ENCODE measurements at regions not wholly inside any gene's neighbourhood (a gene's known extent, or its start where the extent isn't known, plus 50 kb on each side); places are given as distances from the start of the nearest gene placed in this dataset.

- no peak overlapping the region for H3K27ac ChIP-seq (replicated peaks in 1 of 4)
- H3K4me3 ChIP-seq = no peak overlapping the region
Measured at GRCh38 chr17:71287071-71287823, 833.6 kb upstream of the SOX9 start.

DNA sequence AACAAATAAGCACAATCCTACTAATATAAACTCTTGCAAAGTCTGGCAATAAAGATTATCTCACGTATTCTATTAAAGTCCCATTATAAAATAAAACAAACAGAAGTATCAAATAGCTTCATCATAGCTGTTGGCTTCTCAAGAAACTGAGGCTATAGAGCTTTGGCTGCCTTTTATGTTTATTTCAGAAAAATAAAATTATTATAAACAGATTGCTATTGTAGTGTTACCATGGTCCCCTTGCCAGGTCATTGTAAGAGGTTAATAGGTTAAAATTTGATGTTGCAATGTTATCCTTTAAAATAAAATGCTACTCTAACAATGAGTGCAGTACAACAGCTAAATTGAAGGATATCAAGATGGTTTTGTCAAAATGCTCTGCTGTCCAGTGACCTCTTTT, 828.8 kb upstream of the SOX9 start:
- H3K27ac ChIP-seq (replicated peaks in 1 of 4) = no peak overlapping the region
- DNase-seq (ENCODE audit: extremely low spot score) = no peak
- H3K9me3 ChIP-seq = no peaks in the 10 kb centered on the region
- H3K4me3 ChIP-seq = no peak overlapping the region
- intact Hi-C loops (cut with DNase I) = no loop called here
- H3K36me3 ChIP-seq = no peaks in the 10 kb centered on the region
- no peaks in the 10 kb centered on the region for H3K27me3 ChIP-seq
- H3K4me1 ChIP-seq = no peaks in the 10 kb centered on the region
- TF ChIP-seq, protein P1, sequence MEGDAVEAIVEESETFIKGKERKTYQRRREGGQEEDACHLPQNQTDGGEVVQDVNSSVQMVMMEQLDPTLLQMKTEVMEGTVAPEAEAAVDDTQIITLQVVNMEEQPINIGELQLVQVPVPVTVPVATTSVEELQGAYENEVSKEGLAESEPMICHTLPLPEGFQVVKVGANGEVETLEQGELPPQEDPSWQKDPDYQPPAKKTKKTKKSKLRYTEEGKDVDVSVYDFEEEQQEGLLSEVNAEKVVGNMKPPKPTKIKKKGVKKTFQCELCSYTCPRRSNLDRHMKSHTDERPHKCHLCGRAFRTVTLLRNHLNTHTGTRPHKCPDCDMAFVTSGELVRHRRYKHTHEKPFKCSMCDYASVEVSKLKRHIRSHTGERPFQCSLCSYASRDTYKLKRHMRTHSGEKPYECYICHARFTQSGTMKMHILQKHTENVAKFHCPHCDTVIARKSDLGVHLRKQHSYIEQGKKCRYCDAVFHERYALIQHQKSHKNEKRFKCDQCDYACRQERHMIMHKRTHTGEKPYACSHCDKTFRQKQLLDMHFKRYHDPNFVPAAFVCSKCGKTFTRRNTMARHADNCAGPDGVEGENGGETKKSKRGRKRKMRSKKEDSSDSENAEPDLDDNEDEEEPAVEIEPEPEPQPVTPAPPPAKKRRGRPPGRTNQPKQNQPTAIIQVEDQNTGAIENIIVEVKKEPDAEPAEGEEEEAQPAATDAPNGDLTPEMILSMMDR (IDR thresholded peaks at IDR 0.05) = no peak
- TF ChIP-seq EP300 (IDR thresholded peaks at IDR 0.05) (no peak), POLR2A (IDR thresholded peaks at IDR 0.05; ENCODE audit: low read depth) (no peak), POLR2AphosphoS5 (IDR thresholded peaks at IDR 0.05) (no peak)
- 56% methylated on average over 1 of the region's 1 CpG for WGBS

More at GRCh38 chr17:71287071-71287823, 833.6 kb upstream of the SOX9 start:
- intact Hi-C loops (cut with DNase I) = no loop called here
- TF ChIP-seq, protein P1 (IDR thresholded peaks at IDR 0.05) = no peak
- TF ChIP-seq POLR2AphosphoS5 (IDR thresholded peaks at IDR 0.05) = no peak
- Histone ChIP-seq H3K4me1 (no peaks in the 10 kb centered on the region), H3K9me3 (no peaks in the 10 kb centered on the region), H3K27me3 (no peaks in the 10 kb centered on the region), H3K36me3 (no peaks in the 10 kb centered on the region)
- 30% methylated on average over 17 of the region's 17 CpGs for WGBS
- no peak for DNase-seq (ENCODE audit: extremely low spot score)

DNA sequence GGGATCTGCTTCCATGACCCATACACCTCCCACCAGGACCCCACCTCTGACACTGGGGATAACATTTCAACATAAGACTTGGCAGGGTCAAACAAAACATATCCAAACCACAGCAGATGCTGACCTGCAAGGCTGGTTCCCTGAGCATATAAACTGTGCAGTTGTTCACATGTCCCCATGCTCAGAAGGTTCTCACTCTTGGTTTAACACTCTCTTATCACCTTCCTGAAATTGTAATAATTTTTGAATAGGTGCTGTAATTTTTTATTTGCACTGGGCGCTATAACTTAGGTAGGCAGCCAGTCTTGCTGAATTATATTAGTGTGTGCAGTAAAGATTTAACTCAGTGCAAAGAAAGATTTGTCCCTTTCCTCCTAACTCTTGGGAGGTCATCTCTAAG, 824.8 kb upstream of the SOX9 start:
- no peak for TF ChIP-seq POLR2AphosphoS5 (IDR thresholded peaks at IDR 0.05)
- TF ChIP-seq, protein P1 (IDR thresholded peaks at IDR 0.05) = no peak
- no peak for TF ChIP-seq POLR2A (IDR thresholded peaks at IDR 0.05; ENCODE audit: low read depth)
- TF ChIP-seq EP300 (IDR thresholded peaks at IDR 0.05) = no peak
- H3K27ac ChIP-seq (replicated peaks in 1 of 4) = no peak overlapping the region
- H3K9me3 ChIP-seq = no peaks in the 10 kb centered on the region
- intact Hi-C loops (cut with DNase I) = no loop called here
- DNase-seq (ENCODE audit: extremely low spot score) = no peak
- H3K36me3 ChIP-seq = no peaks in the 10 kb centered on the region
- H3K4me1 ChIP-seq = no peaks in the 10 kb centered on the region
- H3K4me3 ChIP-seq = no peak overlapping the region
- no peaks in the 10 kb centered on the region for H3K27me3 ChIP-seq
- 91% methylated on average over 1 of the region's 1 CpG for WGBS

GRCh38 chr17:71301063-71301462, 819.8 kb upstream of the SOX9 start:
- Histone ChIP-seq H3K36me3 (no peaks in the 10 kb centered on the region), H3K4me1 (no peaks in the 10 kb centered on the region), H3K27ac (replicated peaks in 1 of 4) (no peak overlapping the region), H3K9me3 (peaks cover 0 to 16% (median 10%) of the 10 kb centered on the region in 4 donors), H3K4me3 (no peak overlapping the region), H3K27me3 (peaks cover 0 to 14% (median 0%) of the 10 kb centered on the region in 4 donors)
- no peak for DNase-seq (ENCODE audit: extremely low spot score)
- TF ChIP-seq EP300 (IDR thresholded peaks at IDR 0.05) (no peak), POLR2AphosphoS5 (IDR thresholded peaks at IDR 0.05) (no peak), POLR2A (IDR thresholded peaks at IDR 0.05; ENCODE audit: low read depth) (no peak)
- TF ChIP-seq, protein P1 (IDR thresholded peaks at IDR 0.05) = no peak
- intact Hi-C loops (cut with DNase I) = no loop called here
